ENCODE measurements at regions not wholly inside any gene's neighbourhood (a gene's known extent, or its start where the extent isn't known, plus 50 kb on each side); places are given as distances from the start of the nearest gene placed in this dataset.

DNA sequence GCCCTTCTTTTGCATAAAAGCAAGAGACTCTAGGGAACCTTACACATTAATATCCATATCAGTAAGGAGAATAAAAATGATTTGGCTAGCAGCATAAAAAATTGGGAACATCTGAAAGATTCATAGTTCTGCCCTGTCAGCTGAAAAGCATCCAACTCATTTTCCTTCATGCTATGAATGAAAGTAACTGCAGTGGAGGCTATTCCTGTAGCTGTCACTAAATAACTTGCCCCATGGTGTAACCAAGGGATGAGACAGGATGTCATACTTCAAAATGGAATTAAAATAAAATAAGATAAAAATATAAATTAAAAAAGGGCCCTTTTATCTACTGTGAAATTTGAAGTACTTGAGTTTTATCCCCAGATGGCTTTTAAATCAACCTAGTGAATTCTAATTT lies 878.8 kb downstream of the C4orf33 start:
- TF ChIP-seq, protein P1, sequence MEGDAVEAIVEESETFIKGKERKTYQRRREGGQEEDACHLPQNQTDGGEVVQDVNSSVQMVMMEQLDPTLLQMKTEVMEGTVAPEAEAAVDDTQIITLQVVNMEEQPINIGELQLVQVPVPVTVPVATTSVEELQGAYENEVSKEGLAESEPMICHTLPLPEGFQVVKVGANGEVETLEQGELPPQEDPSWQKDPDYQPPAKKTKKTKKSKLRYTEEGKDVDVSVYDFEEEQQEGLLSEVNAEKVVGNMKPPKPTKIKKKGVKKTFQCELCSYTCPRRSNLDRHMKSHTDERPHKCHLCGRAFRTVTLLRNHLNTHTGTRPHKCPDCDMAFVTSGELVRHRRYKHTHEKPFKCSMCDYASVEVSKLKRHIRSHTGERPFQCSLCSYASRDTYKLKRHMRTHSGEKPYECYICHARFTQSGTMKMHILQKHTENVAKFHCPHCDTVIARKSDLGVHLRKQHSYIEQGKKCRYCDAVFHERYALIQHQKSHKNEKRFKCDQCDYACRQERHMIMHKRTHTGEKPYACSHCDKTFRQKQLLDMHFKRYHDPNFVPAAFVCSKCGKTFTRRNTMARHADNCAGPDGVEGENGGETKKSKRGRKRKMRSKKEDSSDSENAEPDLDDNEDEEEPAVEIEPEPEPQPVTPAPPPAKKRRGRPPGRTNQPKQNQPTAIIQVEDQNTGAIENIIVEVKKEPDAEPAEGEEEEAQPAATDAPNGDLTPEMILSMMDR (IDR thresholded peaks at IDR 0.05; ENCODE audit: borderline replicate concordance), result no peak
- H3K4me3 ChIP-seq, result no peak overlapping the region
- no peaks in the 10 kb centered on the region for H3K36me3 ChIP-seq
- intact Hi-C loops (cut with micrococcal nuclease), result no loop called here
- H3K9me3 ChIP-seq (replicated peaks), result peaks cover 5% of the 10 kb centered on the region
- no peaks in the 10 kb centered on the region for H3K4me1 ChIP-seq
- H3K27me3 ChIP-seq (ENCODE audit: low read depth), result no peaks in the 10 kb centered on the region
- DNase-seq, result no peak
- H3K27ac ChIP-seq (replicated peaks), result no peak overlapping the region

DNA sequence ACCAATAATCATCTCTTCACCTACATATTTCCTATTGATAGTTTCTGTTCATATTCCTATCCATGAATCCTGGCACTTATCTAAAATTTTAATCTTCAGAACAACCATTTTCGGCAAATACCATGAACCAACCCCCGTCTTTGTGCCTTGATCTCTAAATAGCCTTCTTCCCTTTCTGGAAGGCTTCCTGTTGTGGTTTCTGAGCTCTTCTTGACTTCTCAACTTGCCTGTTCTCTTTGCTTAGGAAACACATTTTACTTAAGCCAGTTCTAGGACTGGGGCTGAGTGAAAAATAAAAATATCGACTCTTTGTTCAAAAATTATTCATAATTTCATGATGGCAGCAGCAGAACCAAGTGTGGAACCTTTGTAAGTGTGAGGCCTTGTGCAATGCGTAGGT lies 882.4 kb downstream of the C4orf33 start:
- H3K27me3 ChIP-seq (ENCODE audit: low read depth), result no peaks in the 10 kb centered on the region
- TF ChIP-seq, protein P1 (IDR thresholded peaks at IDR 0.05; ENCODE audit: borderline replicate concordance), result no peak
- no peak for DNase-seq
- no peaks in the 10 kb centered on the region for H3K9me3 ChIP-seq (replicated peaks)
- intact Hi-C loops (cut with micrococcal nuclease), result no loop called here
- H3K4me3 ChIP-seq, result no peak overlapping the region
- H3K4me1 ChIP-seq, result no peaks in the 10 kb centered on the region
- H3K27ac ChIP-seq (replicated peaks), result no peak overlapping the region
- H3K36me3 ChIP-seq, result no peaks in the 10 kb centered on the region

DNA sequence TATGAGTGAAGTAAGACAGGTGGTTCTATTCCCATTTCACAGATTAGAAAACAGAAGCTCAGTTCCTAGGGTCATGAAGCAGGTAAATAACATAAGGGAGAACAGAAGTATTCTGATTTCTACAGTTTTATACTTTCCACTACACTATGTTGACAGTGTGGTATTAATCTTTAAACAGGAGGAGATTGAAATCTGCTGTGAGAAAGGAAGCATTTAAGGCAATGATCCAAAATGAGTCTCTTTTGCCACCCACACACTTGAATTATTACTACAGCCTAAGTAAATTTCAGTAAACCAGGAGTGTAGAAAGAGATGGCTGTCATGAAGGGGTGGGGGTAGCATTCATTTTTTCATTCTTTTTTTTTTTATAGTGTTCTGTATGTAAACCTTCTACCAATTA lies 893.0 kb downstream of the C4orf33 start:
- no peak overlapping the region for H3K4me3 ChIP-seq
- TF ChIP-seq, protein P1 (IDR thresholded peaks at IDR 0.05; ENCODE audit: borderline replicate concordance), result no peak
- no peaks in the 10 kb centered on the region for H3K27me3 ChIP-seq (ENCODE audit: low read depth)
- H3K9me3 ChIP-seq (replicated peaks), result no peaks in the 10 kb centered on the region
- intact Hi-C loops (cut with micrococcal nuclease), result no loop called here
- no peak for DNase-seq
- no peaks in the 10 kb centered on the region for H3K4me1 ChIP-seq
- H3K27ac ChIP-seq (replicated peaks), result no peak overlapping the region
- no peaks in the 10 kb centered on the region for H3K36me3 ChIP-seq

DNA sequence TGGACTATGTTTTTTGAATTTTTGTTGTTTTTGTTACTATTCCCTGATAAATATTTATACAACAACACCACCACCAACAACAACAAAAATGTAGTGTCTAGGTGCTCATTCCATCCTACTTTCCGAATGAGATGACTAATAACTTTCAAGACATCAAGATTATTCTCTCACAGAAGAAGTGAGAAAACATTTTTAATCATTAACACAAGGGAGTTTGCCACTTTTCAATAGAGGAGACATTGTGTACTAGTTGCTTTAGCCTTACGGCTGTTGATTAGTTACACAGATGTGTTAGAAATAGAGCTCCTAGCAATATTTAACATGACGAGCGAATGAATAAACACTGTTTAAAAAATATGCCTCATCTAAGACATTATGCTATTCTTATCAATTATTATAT lies 898.8 kb downstream of the C4orf33 start:
- Histone ChIP-seq H3K4me3 (no peak overlapping the region), H3K36me3 (no peaks in the 10 kb centered on the region), H3K27ac (replicated peaks) (no peak overlapping the region), H3K27me3 (ENCODE audit: low read depth) (no peaks in the 10 kb centered on the region), H3K9me3 (replicated peaks) (peaks cover 16% of the 10 kb centered on the region), H3K4me1 (no peaks in the 10 kb centered on the region)
- DNase-seq, result no peak
- intact Hi-C loops (cut with micrococcal nuclease), result no loop called here
- TF ChIP-seq, protein P1 (IDR thresholded peaks at IDR 0.05; ENCODE audit: borderline replicate concordance), result no peak

DNA sequence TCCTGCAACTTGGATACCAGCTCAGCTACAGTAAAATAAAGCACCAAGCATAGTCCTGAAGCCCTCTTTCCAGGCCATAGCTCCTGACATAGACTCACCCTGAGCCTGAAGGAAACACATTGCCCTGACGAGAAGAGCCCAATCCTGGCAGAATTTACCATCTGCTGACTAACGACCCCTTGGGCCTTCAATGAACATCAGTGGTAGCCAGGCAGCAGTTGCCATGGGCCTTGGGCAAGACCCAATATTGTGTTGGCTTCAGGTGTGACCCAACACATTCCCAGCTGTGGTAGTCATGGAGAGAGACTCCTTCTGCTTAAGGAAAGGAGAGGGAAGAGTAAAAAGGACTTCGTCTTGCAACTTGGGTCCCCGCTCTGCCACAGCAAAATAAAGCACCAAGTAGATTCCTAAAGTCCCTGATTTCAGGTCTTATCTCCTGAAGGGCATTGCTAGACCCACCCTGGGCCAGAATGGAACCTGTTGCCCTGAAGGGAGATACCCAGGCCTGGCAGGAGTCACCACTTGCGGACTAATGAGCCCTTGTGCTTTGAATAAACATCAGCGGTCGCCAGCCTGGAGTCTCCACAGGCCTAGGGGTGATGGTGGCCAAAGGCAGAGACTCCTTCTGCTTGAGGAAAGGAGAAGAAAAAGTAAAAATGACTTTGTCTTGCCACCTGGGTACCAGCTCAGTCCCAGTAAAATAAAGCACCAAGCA lies 902.6 kb downstream of the C4orf33 start:
- DNase-seq, result no peak
- Histone ChIP-seq H3K4me3 (no peak overlapping the region), H3K27ac (replicated peaks) (no peak overlapping the region), H3K36me3 (no peaks in the 10 kb centered on the region), H3K27me3 (ENCODE audit: low read depth) (no peaks in the 10 kb centered on the region), H3K9me3 (replicated peaks) (peaks cover 26% of the 10 kb centered on the region), H3K4me1 (no peaks in the 10 kb centered on the region)
- TF ChIP-seq, protein P1 (IDR thresholded peaks at IDR 0.05; ENCODE audit: borderline replicate concordance), result no peak
- intact Hi-C loops (cut with micrococcal nuclease), result no loop called here

All from left ventricle myocardium inferior (tissue), 1 donor.